GM19324 (cell line): ENCODE measurements at regions not wholly inside any gene's neighbourhood (a gene's known extent, or its start where the extent isn't known, plus 50 kb on each side); places are given as distances from the start of the nearest gene placed in this dataset.
"Not testable (repeated sequence)": the region's sequence is repeated elsewhere in the genome, so short reads cannot be mapped to it uniquely, and the experiment has no call there.

ENCODE experiments used
- ATAC-seq: cut with Tn5 transposase; IDR thresholded peaks from one replicate; pipeline ENCODE4 v1.9.1; 2021; ENCODE audit warnings: mild to moderate bottlenecking, moderate library complexity; ENCODE audit not compliant: unreplicated experiment, low FRiP score

GRCh38 chr21:31418377-31419001, 74.4 kb upstream of the TIAM1 start:
- ATAC-seq = no peak

GRCh38 chr21:31417214-31417613, 73.2 kb upstream of the TIAM1 start:
- ATAC-seq = not testable (repeated sequence)

GRCh38 chr21:31416465-31416864, 72.4 kb upstream of the TIAM1 start:
- ATAC-seq = no peak

GRCh38 chr21:31414263-31415000, 70.4 kb upstream of the TIAM1 start:
- ATAC-seq = no peak

GRCh38 chr21:31413698-31414097, 69.6 kb upstream of the TIAM1 start:
- ATAC-seq = no peak

- no peak for ATAC-seq
These were observed 66.6 kb upstream of the TIAM1 start for GRCh38 chr21:31410499-31411131.

- no peak for ATAC-seq
These were observed 65.9 kb upstream of the TIAM1 start for GRCh38 chr21:31409831-31410487.

GRCh38 chr21:31408301-31409088, 64.4 kb upstream of the TIAM1 start:
- ATAC-seq = no peak

- no peak for ATAC-seq
These were observed 62.4 kb upstream of the TIAM1 start for GRCh38 chr21:31406510-31406909.

GRCh38 chr21:31405604-31406003, 61.5 kb upstream of the TIAM1 start:
- ATAC-seq = no peak

- no peak for ATAC-seq
These were observed 59.7 kb upstream of the TIAM1 start for GRCh38 chr21:31403596-31404333.

- ATAC-seq = no peak
These were observed 55.5 kb upstream of the TIAM1 start for GRCh38 chr21:31399591-31399990.

GRCh38 chr21:31398574-31398973, 54.5 kb upstream of the TIAM1 start:
- no peak for ATAC-seq

GRCh38 chr21:31397939-31398338, 53.9 kb upstream of the TIAM1 start:
- ATAC-seq = no peak

- no peak for ATAC-seq
These were observed 53.5 kb upstream of the TIAM1 start for GRCh38 chr21:31397515-31397926.

GRCh38 chr21:31397030-31397429, 53.0 kb upstream of the TIAM1 start:
- ATAC-seq = no peak

- ATAC-seq = no peak
These were observed 52.3 kb upstream of the TIAM1 start for GRCh38 chr21:31396399-31396798.

GRCh38 chr21:31395791-31396190, 51.7 kb upstream of the TIAM1 start:
- no peak for ATAC-seq

- ATAC-seq = no peak
These were observed 51.2 kb upstream of the TIAM1 start for GRCh38 chr21:31395268-31395667.

- no peak for ATAC-seq
These were observed 50.2 kb upstream of the TIAM1 start for GRCh38 chr21:31394309-31394708.
